NCI-H146 treated with DMSO at 0.1 percent for 48 hours (cell line): ENCODE measurements at regions not wholly inside any gene's neighbourhood (a gene's known extent, or its start where the extent isn't known, plus 50 kb on each side); places are given as distances from the start of the nearest gene placed in this dataset.

ENCODE experiments used
- DNase-seq: peaks from one replicate; lab custom pipeline; 2025; ENCODE audit not compliant: unreplicated experiment; lab: John Stamatoyannopoulos, UW

DNA sequence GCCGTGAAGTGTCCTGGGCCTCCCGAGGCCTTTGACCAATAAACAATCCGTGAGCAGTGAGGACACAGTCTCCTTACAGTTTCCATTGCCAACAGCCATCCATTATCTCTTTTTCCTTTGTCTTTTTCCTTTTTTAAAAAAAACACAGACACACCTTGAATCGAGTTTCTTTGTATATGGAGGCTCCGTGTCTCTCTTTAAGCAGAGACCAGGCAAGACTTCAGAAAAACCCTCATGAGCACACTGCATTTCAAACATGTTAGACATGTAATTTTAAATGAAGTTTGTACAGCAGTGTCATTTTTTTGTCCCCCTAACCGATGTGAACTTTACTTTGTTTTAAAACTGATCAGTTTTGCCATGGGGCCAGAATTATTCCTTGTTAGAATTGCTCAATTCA, 111.1 kb downstream of the SPTSSA start:
- no peak for DNase-seq

GRCh38 chr14:34348592-34348991, 113.4 kb downstream of the SPTSSA start:
- no peak for DNase-seq

- DNase-seq, result no peak
Measured at GRCh38 chr14:34347683-34348082, 114.4 kb downstream of the SPTSSA start.

GRCh38 chr14:34345718-34346465, 116.1 kb downstream of the SPTSSA start:
- no peak for DNase-seq

DNA sequence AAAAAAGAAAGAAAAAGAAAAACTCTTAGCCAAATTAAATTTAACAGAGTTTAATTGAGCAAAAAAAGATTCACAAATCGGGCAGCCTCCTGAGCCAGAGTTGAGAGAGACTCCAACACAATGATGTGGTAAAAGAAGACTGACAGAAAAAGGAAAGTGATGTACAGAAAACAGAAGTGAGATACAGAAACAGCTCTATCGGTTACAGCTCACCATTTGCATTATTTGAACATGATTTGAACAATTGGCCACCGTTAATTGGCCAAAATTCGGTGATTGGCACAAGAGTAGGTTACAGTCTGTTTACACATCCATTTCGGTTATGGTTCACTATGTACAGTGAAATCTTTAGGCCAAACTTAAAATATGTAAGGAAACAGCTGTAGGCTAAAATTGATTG, 117.7 kb downstream of the SPTSSA start:
- DNase-seq, result no peak

DNA sequence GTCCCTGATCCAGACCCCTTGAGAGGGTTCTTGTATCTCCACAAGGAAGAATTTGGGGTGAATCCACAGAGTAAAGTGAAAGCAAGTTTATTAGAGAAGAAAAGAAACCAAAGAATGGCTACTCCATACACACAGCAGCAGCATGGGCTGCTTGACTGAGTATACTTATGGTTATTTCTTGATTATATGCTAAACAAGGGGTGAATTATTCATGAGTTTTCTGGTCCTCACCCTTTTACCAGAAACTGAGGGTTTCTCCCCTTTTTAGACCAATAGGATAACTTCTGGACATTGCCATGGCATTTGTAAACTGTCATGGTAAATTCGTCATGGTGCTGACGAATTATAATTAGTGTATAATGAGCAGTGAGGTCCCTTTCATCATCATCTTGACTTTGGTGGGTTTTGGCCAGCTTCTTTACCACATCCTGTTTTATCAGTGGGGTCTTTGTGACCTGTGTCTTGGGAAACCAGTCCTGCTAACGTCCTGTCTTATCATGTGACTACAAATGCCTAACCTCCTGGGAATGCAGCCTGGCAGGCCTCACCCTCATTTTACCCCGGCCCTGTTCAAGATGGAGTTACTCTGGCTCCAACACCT, 121.9 kb downstream of the SPTSSA start:
- no peak for DNase-seq

DNA sequence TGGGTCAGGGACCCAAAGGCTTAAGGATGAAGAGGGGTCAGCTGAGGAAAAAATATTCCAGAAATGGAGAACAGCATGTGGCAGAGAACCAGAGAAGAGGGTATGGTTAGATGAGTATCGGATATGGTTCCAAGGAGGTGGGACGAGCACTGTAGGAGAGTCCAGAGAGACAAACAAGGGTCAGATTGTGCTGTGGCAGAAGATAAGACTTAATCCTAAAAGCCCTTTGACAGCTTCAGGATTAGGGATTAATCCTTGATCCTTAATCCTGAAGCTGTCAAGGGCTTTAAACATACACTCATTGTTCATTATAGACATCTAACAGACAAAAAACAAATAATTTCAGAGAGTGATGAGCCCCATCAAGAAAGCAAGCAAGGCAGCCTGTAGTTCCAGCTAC, 124.0 kb downstream of the SPTSSA start:
- no peak for DNase-seq

GRCh38 chr14:34336501-34336900, 125.5 kb downstream of the SPTSSA start:
- DNase-seq, result no peak

- DNase-seq, result no peak
Measured at GRCh38 chr14:34335968-34336367, 126.1 kb downstream of the SPTSSA start.

- DNase-seq, result no peak
Measured at GRCh38 chr14:34334329-34334728, 127.7 kb downstream of the SPTSSA start.

- peak; percentile 15 for DNase-seq
Measured at GRCh38 chr14:34331728-34332623, 130.1 kb downstream of the SPTSSA start.

DNA sequence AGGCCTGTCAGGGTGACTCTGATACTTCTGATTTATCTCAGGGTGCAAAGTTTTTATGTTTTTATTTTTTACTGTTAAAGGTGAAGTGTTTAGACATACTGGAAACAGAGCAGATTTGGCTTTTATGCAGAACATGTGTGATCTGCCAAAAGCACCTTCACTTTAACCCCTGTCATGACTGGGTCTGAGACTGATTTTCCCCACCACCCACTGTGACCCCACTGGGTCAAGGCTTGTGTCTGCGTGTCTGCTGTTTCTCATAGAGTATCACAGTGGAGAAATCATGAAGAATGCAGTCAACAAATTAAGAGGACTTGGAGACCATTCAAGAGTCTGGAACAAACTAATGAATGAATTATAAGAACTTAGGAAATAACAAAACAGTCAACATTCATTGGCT, 131.2 kb downstream of the SPTSSA start:
- DNase-seq, result no peak

DNA sequence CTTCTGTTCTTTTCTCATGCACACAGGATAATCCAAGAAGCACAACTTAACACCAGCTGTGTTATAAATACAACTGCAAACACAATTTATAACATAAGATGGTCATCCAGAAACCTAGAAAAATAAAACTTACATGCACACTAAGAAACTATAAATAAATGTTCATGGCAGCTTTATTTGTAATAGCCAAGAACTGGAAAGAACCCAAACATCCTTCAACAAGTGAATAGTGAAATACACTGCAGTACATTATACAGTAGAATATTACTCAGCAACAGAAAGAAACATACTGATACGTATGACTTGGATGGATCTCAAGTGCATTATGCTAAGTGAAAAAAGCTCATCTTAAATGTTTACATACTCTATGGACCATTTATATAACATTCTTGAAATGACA, 132.7 kb downstream of the SPTSSA start:
- DNase-seq, result no peak

DNA sequence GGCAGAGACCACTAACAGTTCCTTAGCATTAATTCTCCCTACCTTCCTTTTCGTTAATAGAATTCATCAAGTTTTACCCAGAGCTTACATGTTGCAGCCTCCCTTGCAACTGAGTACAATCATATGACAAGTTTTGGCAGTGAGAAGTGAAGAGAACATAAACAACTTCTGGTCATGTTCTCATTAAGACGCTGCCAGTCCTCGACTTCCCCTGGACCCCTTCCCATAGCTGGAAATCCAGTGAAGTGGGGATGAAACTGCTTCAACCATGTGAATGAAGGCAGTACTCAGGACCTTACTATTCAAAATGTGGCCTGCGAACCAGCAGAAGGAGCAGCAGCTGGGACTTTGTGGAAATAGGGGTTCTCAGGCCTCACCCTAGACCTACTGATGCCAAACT, 133.9 kb downstream of the SPTSSA start:
- no peak for DNase-seq

DNA sequence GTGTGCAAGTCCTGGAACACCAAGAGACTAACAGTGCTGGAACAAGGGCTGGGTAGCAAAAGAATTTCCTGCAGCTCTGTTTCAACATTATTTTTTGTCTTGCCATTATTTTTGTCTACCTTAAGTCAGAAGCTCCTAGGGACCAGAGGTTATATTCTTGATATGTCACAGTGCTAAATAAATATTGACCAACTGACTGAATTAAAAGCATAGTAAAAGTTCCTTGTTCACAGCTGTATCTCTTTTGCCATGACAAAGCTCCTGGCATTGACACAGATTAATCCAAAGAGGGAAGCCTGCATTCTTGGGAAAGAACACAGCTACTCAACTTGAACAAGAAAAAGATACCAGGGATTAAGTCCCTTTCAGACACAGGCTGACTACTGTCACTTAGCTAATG, 136.5 kb downstream of the SPTSSA start:
- DNase-seq, result no peak

GRCh38 chr14:34324363-34324795, 137.7 kb downstream of the SPTSSA start:
- peak; percentile 2 for DNase-seq

DNA sequence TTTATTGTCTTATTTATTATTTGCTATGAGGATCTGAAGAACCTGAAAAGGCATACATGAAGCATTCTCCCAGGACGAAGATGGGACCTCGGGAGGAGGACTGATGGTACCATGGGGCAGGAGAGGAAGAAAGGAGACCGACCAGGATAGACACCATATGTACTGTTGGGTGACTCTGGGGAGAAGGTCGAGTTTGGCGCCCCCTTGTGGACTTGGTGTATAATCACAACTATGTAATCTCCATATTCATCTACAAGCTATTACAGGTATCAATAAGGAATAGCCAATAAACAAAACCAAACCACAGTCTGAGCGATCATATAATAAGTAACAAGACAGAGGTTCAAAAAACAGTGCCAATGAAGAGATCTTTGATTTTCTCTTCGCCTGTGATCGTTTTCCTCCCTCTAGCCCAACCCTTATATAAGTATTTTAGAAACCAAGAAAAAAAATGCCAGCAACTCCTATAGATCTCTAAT, 139.1 kb downstream of the SPTSSA start:
- peak; percentile 21 for DNase-seq

- DNase-seq, result no peak
Measured at GRCh38 chr14:34319140-34319539, 142.9 kb downstream of the SPTSSA start.

DNA sequence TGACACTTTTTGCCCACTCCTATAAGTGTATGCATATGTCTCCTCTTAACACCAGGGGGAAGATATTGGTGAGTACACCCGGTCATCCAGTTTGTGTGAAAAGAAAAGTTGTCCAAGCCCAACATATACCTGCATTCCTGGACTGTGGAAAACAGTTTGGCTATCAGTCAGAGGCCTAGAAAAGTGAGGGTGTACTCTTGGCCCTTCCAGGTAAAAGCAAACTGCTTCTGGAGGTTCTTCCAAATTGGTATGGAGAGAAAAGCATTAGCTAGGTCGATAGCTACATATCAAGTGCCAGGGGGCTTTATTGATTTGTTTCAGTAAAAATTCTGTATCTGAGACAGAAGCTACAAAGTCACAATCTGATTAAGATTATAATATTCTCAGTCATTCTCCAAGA, 144.0 kb downstream of the SPTSSA start:
- no peak for DNase-seq

- no peak for DNase-seq
Measured at GRCh38 chr14:34310724-34311123, 151.3 kb downstream of the SPTSSA start.

GRCh38 chr14:34303811-34304210, 158.2 kb downstream of the SPTSSA start:
- no peak for DNase-seq

- no peak for DNase-seq
Measured at GRCh38 chr14:34302654-34303053, 159.4 kb downstream of the SPTSSA start.
